Upper lobe of left lung (tissue), 6 donors: ENCODE measurements at regions not wholly inside any gene's neighbourhood (a gene's known extent, or its start where the extent isn't known, plus 50 kb on each side); places are given as distances from the start of the nearest gene placed in this dataset.
"Not testable (repeated sequence)": the region's sequence is repeated elsewhere in the genome, so short reads cannot be mapped to it uniquely, and the experiment has no call there.

Experiments
- ATAC-seq, 2 donors: fragments of 200-7000 bp; cut with Tn5 transposase; one replicate each; pipeline ENCODE4 v1.9.1; 2022; ENCODE audit warnings: mild to moderate bottlenecking in 2 of 2, moderate library complexity in 2 of 2; ENCODE audit not compliant: low FRiP score in 2 of 2
- DNase-seq, 2 donors: peaks; one replicate each; pipeline ENCODE4 v3.0.0-alpha.2; 2019 to 2020
- H3K27ac ChIP-seq, 4 donors: fragments of 200-600 bp; sonication (generic); one replicate each; pipeline ENCODE4 v1.5.1; 2016 to 2019
- H3K27me3 ChIP-seq, 4 donors: fragments of 200-600 bp; sonication (generic); one replicate each; pipeline ENCODE4 v1.5.1; 2017 to 2019
- H3K36me3 ChIP-seq, 4 donors: fragments of 200-600 bp; sonication (generic); one replicate each; pipeline ENCODE4 v1.5.1; 2016 to 2019
- H3K4me1 ChIP-seq, 4 donors: fragments of 200-600 bp; sonication (generic); one replicate each; pipeline ENCODE4 v1.5.1; 2018 to 2019
- H3K4me3 ChIP-seq, 4 donors: fragments of 200-600 bp; sonication (generic); one replicate each; pipeline ENCODE4 v1.5.1; 2017 to 2019; ENCODE audit warnings: mild to moderate bottlenecking in 2 of 4, moderate library complexity in 1 of 4
- H3K9me3 ChIP-seq, 4 donors: fragments of 200-600 bp; sonication (generic); one replicate each; pipeline ENCODE4 v1.5.1; 2018 to 2019
- CTCF ChIP-seq, 6 experiments: fragments of 450-650 bp in 4 of 6; fragments of 200-600 bp in 2 of 6; sonication (generic) in 2 of 6; IDR thresholded peaks; one replicate each; pipeline ENCODE4 v1.5.1; 2016 to 2019; ENCODE audit warnings: antibody characterized with exemption in 6 of 6
- EP300 ChIP-seq, 4 donors: sonication (generic); formaldehyde crosslinking; IDR thresholded peaks; one replicate each; pipeline ENCODE4 v1.5.1; 2017; ENCODE audit warnings: antibody characterized with exemption in 4 of 4, control low read depth in 2 of 4
- POLR2A ChIP-seq, 4 donors: fragments of 450-650 bp; IDR thresholded peaks; one replicate each; pipeline ENCODE4 v1.5.1; 2016 to 2017; ENCODE audit warnings: antibody characterized with exemption in 4 of 4, mild to moderate bottlenecking in 2 of 4
- POLR2AphosphoS5 ChIP-seq, 2 donors: sonication (generic); formaldehyde crosslinking; IDR thresholded peaks; one replicate each; pipeline ENCODE4 v1.5.1; 2017; ENCODE audit warnings: antibody characterized with exemption in 2 of 2
- WGBS, 2 donors: methylation state at CpG; one replicate each; pipeline ENCODE4 v1.1.5; 2017 to 2018; 5-methylcytosine and 5-hydroxymethylcytosine counted together
- donor health status: DM: no; HTN: no; CAD: no; lungs with moderate emphysema.
- donor health status: DM: no; HTN: yes; CAD: no; lungs with severe emphysema.

- TF ChIP-seq EP300 (IDR thresholded peaks at IDR 0.05): no peak
- TF ChIP-seq CTCF (IDR thresholded peaks at IDR 0.05): no peak
- no peak for TF ChIP-seq POLR2A (IDR thresholded peaks at IDR 0.05)
- TF ChIP-seq POLR2AphosphoS5 (IDR thresholded peaks at IDR 0.05): no peak
- WGBS, 2 donors: 80 to 82% methylated on average over 17 of the region's 17 CpGs
- Histone ChIP-seq H3K36me3 (no peaks in the 10 kb centered on the region), H3K4me3 (no peak overlapping the region), H3K27ac (no peak overlapping the region), H3K4me1 (no peaks in the 10 kb centered on the region), H3K9me3 (no peaks in the 10 kb centered on the region), H3K27me3 (no peaks in the 10 kb centered on the region)
- ATAC-seq: no peak
- DNase-seq: no peak
Measured at GRCh38 chr12:131261906-131262305, 308.2 kb downstream of the ADGRD1 start.

DNA sequence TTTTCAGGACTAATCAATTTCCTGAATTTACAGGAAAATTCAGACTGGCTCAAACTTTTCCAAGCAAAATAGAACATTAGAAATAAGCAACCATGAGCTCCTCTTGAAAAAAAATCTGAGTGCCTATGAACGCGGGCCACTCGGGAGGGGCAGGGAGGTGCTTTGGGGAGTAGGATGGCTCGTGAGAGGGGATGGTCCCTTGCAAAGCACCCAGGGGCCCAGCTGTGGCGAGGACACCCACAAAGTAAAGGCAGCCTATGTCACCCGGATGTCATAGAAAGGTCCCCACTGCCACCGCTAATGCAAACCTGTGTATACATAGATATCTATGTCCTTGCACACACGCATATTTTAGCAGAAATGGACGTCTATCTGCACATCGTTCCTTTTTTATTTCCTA is 309.9 kb downstream of the ADGRD1 start:
- no peaks in the 10 kb centered on the region for H3K27me3 ChIP-seq
- WGBS, 2 donors: 76 to 83% methylated on average over 10 of the region's 10 CpGs
- ATAC-seq: no peak
- H3K9me3 ChIP-seq: no peaks in the 10 kb centered on the region
- H3K36me3 ChIP-seq: no peaks in the 10 kb centered on the region
- no peak overlapping the region for H3K4me3 ChIP-seq
- no peak for DNase-seq
- no peaks in the 10 kb centered on the region for H3K4me1 ChIP-seq
- H3K27ac ChIP-seq: no peak overlapping the region
- no peak for TF ChIP-seq POLR2A (IDR thresholded peaks at IDR 0.05)
- no peak for TF ChIP-seq POLR2AphosphoS5 (IDR thresholded peaks at IDR 0.05)
- TF ChIP-seq EP300 (IDR thresholded peaks at IDR 0.05): no peak
- TF ChIP-seq CTCF (IDR thresholded peaks at IDR 0.05): no peak

DNA sequence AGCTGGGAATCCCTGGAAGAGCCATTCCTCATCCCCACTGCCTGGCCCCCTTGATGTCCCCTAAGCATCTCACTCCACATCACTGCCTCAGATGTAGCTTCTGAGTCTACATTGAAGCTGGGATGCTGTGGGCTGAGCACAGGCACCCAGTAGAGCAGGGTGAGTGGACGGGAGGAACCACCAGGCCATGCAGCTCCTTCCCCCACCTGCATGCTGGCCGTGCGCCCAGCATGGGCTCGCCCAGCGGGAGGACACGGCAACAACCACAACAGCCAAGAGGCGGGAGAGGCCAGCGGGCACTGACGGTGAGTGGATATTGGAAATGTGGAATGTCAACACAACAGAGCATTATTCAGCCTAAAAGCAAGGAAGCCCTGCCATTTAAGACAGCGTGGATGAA is 310.9 kb downstream of the ADGRD1 start:
- no peak overlapping the region for H3K27ac ChIP-seq
- DNase-seq (peak; percentile 71 to 88), ATAC-seq (peak in 1 of 2 donors; percentile 65)
- no peak overlapping the region for H3K4me3 ChIP-seq
- H3K27me3 ChIP-seq: no peaks in the 10 kb centered on the region
- TF ChIP-seq POLR2AphosphoS5 (IDR thresholded peaks at IDR 0.05) (no peak), POLR2A (IDR thresholded peaks at IDR 0.05) (no peak), EP300 (IDR thresholded peaks at IDR 0.05) (no peak), CTCF (IDR thresholded peaks at IDR 0.05) (no peak)
- H3K36me3 ChIP-seq: no peaks in the 10 kb centered on the region
- 70 to 79% methylated on average over 10 of the region's 10 CpGs for WGBS, 2 donors
- no peaks in the 10 kb centered on the region for H3K4me1 ChIP-seq
- H3K9me3 ChIP-seq: no peaks in the 10 kb centered on the region

DNA sequence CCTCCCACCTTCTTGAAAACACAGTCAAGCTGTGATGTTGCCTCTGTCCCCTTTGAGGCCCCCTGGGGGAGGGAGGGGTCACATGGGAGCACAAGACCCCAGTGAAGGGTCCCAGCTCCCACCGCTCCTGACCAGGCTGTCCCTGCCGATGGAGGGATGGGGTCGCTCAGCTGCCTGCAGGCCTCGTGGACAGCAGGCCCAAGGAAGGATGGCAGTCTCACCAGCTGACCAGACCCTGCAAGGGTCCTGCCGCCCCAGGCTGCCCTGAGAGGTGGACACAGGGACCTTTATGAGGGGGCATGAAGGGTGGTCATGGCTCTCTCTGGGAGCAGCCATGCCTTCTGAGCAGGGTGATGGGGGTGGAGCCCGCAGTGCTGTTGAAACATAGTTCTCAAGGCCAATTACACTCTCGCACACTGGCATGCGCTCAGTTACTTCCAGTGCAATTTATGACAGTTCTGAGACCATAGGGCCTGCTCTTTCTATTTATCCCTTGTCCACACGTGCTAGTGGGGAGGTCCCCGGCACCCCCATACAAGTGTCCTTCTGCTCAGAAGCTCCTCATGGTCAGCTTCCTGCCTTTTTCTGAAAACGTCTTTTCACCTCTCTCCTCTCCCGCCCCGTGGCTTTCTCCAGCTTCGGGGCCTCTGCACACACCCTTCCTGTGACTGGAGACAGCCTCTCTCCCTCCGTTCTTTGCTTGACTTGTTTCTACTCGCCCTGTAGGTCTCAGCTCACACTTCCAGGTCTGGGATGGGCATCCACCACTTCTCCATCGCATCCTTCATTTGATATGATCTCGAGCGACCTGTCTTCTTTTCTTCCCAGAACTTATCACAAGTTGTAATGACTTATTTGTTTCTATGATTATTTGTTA is 313.1 kb downstream of the ADGRD1 start:
- no peak for DNase-seq
- ATAC-seq: no peak
- Histone ChIP-seq H3K4me3 (no peak overlapping the region), H3K36me3 (no peaks in the 10 kb centered on the region), H3K27ac (no peak overlapping the region), H3K9me3 (no peaks in the 10 kb centered on the region), H3K4me1 (no peaks in the 10 kb centered on the region), H3K27me3 (no peaks in the 10 kb centered on the region)
- no peak for TF ChIP-seq EP300 (IDR thresholded peaks at IDR 0.05)
- no peak for TF ChIP-seq POLR2AphosphoS5 (IDR thresholded peaks at IDR 0.05)
- TF ChIP-seq CTCF (IDR thresholded peaks at IDR 0.05): no peak
- TF ChIP-seq POLR2A (IDR thresholded peaks at IDR 0.05): no peak
- WGBS, 2 donors: 66 to 78% methylated on average over 14 to 19 of the region's 19 CpGs

DNA sequence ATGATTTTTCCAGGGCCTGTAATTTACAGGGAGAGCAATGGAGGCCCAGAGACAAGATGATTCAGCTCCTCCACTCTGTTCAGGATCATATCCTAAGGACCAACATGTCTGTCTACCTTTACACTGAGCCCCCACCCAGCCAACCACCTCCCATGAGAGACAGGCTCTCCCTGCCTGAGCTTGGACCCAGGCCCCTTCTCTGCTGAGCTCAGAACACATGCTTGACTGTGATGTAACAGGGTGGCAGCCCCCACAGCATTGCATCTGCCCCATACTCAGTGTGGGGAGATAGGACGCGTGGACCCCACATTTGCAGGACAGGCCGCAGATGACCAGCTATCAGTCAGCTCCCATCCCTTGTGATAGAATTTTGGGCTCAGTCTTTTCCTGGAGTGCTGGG is 313.9 kb downstream of the ADGRD1 start:
- Histone ChIP-seq H3K36me3 (no peaks in the 10 kb centered on the region), H3K27me3 (no peaks in the 10 kb centered on the region), H3K4me1 (no peaks in the 10 kb centered on the region), H3K27ac (no peak overlapping the region), H3K9me3 (no peaks in the 10 kb centered on the region), H3K4me3 (no peak overlapping the region)
- no peak for ATAC-seq
- WGBS, 2 donors: 96% methylated on average over 3 of the region's 3 CpGs; no CpG with 5 or more reads in 1 of the 2 donors
- DNase-seq: no peak
- TF ChIP-seq EP300 (IDR thresholded peaks at IDR 0.05) (no peak), CTCF (IDR thresholded peaks at IDR 0.05) (no peak), POLR2AphosphoS5 (IDR thresholded peaks at IDR 0.05) (no peak), POLR2A (IDR thresholded peaks at IDR 0.05) (no peak)

DNA sequence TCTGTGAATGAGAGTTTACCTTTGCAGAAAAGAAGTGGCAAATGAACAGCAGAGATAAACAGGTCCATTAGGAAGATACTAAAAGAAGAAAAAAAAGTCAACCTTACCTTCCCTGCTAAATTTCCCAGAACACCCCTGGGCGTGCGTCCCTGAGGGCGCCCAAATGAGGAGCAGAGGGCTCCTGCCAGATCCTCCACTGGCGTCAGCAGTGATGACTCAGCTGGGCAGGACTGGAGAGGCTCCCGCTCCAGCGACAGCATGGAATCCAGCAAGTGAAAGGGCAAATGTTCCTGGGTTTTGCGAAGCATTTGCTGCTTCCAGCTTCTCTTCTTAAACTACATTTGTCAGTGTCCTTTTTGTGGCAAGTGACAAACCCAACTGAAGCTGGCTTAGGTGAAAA is 314.4 kb downstream of the ADGRD1 start:
- not testable (repeated sequence) for H3K9me3 ChIP-seq, H3K4me1 ChIP-seq, H3K4me3 ChIP-seq, H3K27me3 ChIP-seq, H3K27ac ChIP-seq, H3K36me3 ChIP-seq
- peak in 1 of 2 donors; percentile 85 for ATAC-seq
- DNase-seq: peak in 1 of 2 donors; percentile 37
- 60 to 63% methylated on average over 1 to 3 of the region's 7 CpGs for WGBS, 2 donors

DNA sequence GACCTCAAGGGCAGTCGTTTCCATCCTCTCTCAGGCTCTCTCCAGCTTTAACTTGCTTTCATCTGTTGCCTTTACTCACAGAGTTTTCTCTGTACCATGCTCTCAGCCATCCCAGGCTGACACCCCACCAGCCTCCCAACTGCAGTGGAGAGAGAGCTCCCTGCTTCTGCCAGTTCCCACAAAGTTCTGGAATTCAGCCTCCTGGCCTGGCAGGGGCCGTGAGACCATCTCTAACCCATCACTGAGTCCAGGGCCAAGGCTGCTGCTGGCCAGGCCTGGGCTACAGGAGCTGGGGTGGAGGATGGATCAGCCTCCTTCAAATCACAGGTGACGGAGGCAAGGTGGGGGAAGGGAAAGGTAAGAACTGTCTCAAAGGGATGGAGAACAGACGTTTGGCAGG is 314.9 kb downstream of the ADGRD1 start:
- peak in 1 of 2 donors; percentile 22 for ATAC-seq

More for the DNA sequence above, 314.9 kb downstream of the ADGRD1 start:
- DNase-seq, H3K27me3 ChIP-seq, H3K27ac ChIP-seq, H3K9me3 ChIP-seq, H3K4me3 ChIP-seq, H3K36me3 ChIP-seq, H3K4me1 ChIP-seq: not testable (repeated sequence)
- WGBS, 2 donors: 53% methylated on average over 2 of the region's 4 CpGs; no CpG with 5 or more reads in 1 of the 2 donors
